Mesendoderm (in vitro differentiated cells): ENCODE measurements at regions not wholly inside any gene's neighbourhood (a gene's known extent, or its start where the extent isn't known, plus 50 kb on each side); places are given as distances from the start of the nearest gene placed in this dataset.

Experiments used
- DNase-seq: peaks from one replicate; pipeline ENCODE4 v3.0.0; 2013
- H2AK5ac ChIP-seq: 2 replicates; pipeline ENCODE4 v1.6.1; 2013; ENCODE audit warnings: low read length, inconsistent platforms
- H2BK120ac ChIP-seq: 2 replicates; pipeline ENCODE4 v1.6.1; 2013; ENCODE audit warnings: low read depth, mild to moderate bottlenecking, low read length, moderate library complexity, mixed read lengths
- H2BK15ac ChIP-seq: replicated peaks from 2 replicates; pipeline ENCODE4 v1.6.1; 2013; ENCODE audit warnings: low read depth, mild to moderate bottlenecking, moderate library complexity
- H2BK5ac ChIP-seq: 2 replicates; pipeline ENCODE4 v1.6.1; 2013; ENCODE audit warnings: low read length, inconsistent platforms
- H3K18ac ChIP-seq: 2 replicates; pipeline ENCODE4 v1.6.1; 2013; ENCODE audit warnings: mild to moderate bottlenecking, low read length, mixed read lengths
- H3K23ac ChIP-seq: one replicate; pipeline ENCODE4 v1.6.1; 2013; ENCODE audit warnings: low read length
- H3K27ac ChIP-seq: 2 replicates; pipeline ENCODE4 v1.5.1; 2013; ENCODE audit warnings: low read depth, mild to moderate bottlenecking, inconsistent platforms, low read length, moderate library complexity
- H3K27me3 ChIP-seq: 2 replicates; pipeline ENCODE4 v1.6.1; 2013; ENCODE audit warnings: low read length, control low read depth, mild to moderate bottlenecking, inconsistent platforms; ENCODE audit not compliant: insufficient read depth, poor library complexity
- H3K36me3 ChIP-seq: 2 replicates; pipeline ENCODE4 v1.6.1; 2013; ENCODE audit warnings: low read length, inconsistent platforms; ENCODE audit not compliant: control insufficient read depth, insufficient read depth
- H3K4ac ChIP-seq: one replicate; pipeline ENCODE4 v1.6.1; 2013; ENCODE audit warnings: low read depth, mild to moderate bottlenecking, low read length, moderate library complexity
- H3K4me1 ChIP-seq: 2 replicates; pipeline ENCODE4 v1.6.1; 2013; ENCODE audit warnings: low read depth, low read length, inconsistent platforms; ENCODE audit not compliant: control insufficient read depth
- H3K4me2 ChIP-seq: 2 replicates; pipeline ENCODE4 v1.6.1; 2013; ENCODE audit warnings: low read length
- H3K4me3 ChIP-seq: 2 replicates; pipeline ENCODE4 v1.5.1; 2013; ENCODE audit warnings: mild to moderate bottlenecking, low read length
- H3K56ac ChIP-seq: one replicate; pipeline ENCODE4 v1.6.1; 2013; ENCODE audit warnings: low read length
- H3K79me1 ChIP-seq: 2 replicates; pipeline ENCODE4 v1.6.1; 2013; ENCODE audit warnings: low read length, inconsistent platforms
- H3K79me2 ChIP-seq: 2 replicates; pipeline ENCODE4 v1.6.1; 2013; ENCODE audit warnings: mild to moderate bottlenecking, low read length; ENCODE audit not compliant: control insufficient read depth, insufficient read depth
- H3K9ac ChIP-seq: 2 replicates; pipeline ENCODE4 v1.6.1; 2013; ENCODE audit warnings: low read length, inconsistent platforms
- H4K5ac ChIP-seq: one replicate; pipeline ENCODE4 v1.6.1; 2013; ENCODE audit warnings: low read length
- H4K8ac ChIP-seq: one replicate; pipeline ENCODE4 v1.6.1; 2013; ENCODE audit warnings: low read depth, mild to moderate bottlenecking, control low read depth, low read length, moderate library complexity
- WGBS: extraction: QIAGEN DNeasy Blood & Tissue Kit; methylation state at CpG from one replicate; pipeline ENCODE4 v1.1.7; 2013; ENCODE audit warnings: low lambda C conversion rate, missing lambda C conversion rate; ENCODE audit not compliant: insufficient coverage; ENCODE audit errors: extremely low coverage; 5-methylcytosine and 5-hydroxymethylcytosine counted together

- WGBS = no CpG with 5 or more reads among the region's 3 CpGs
- Histone ChIP-seq H3K79me2 (no peaks in the 10 kb centered on the region), H3K56ac (no peak overlapping the region), H2AK5ac (no peak overlapping the region), H3K4me3 (no peak overlapping the region), H3K4me1 (no peaks in the 10 kb centered on the region), H2BK5ac (no peak overlapping the region), H2BK15ac (no peak overlapping the region), H4K8ac (no peak overlapping the region), H4K5ac (no peak overlapping the region), H3K9ac (no peak overlapping the region), H3K23ac (no peak overlapping the region), H2BK120ac (no peak overlapping the region), H3K36me3 (no peaks in the 10 kb centered on the region), H3K18ac (no peak overlapping the region), H3K4ac (no peak overlapping the region), H3K79me1 (no peaks in the 10 kb centered on the region), H3K27me3 (no peaks in the 10 kb centered on the region), H3K4me2 (no peak overlapping the region), H3K27ac (no peak overlapping the region)
- DNase-seq = no peak
These were observed 485.3 kb upstream of the BTBD3 start for GRCh38 chr20:11432407-11432806.

- no peak overlapping the region for H3K4me2 ChIP-seq
- no peak overlapping the region for H4K8ac ChIP-seq
- H3K56ac ChIP-seq = no peak overlapping the region
- no CpG with 5 or more reads among the region's 4 CpGs for WGBS
- no peak overlapping the region for H2BK5ac ChIP-seq
- no peak for DNase-seq
- no peak overlapping the region for H3K23ac ChIP-seq
- no peaks in the 10 kb centered on the region for H3K4me1 ChIP-seq
- no peak overlapping the region for H3K9ac ChIP-seq
- H3K79me2 ChIP-seq = no peaks in the 10 kb centered on the region
- H3K27ac ChIP-seq = no peak overlapping the region
- H3K79me1 ChIP-seq = no peaks in the 10 kb centered on the region
- no peak overlapping the region for H3K4me3 ChIP-seq
- no peak overlapping the region for H2BK120ac ChIP-seq
- no peak overlapping the region for H3K4ac ChIP-seq
- no peak overlapping the region for H2AK5ac ChIP-seq
- H4K5ac ChIP-seq = no peak overlapping the region
- H3K27me3 ChIP-seq = no peaks in the 10 kb centered on the region
- H3K18ac ChIP-seq = no peak overlapping the region
- no peak overlapping the region for H2BK15ac ChIP-seq
- no peaks in the 10 kb centered on the region for H3K36me3 ChIP-seq
These were observed 481.4 kb upstream of the BTBD3 start for GRCh38 chr20:11436113-11436905.

- H3K18ac ChIP-seq = no peak overlapping the region
- no peaks in the 10 kb centered on the region for H3K79me1 ChIP-seq
- no peaks in the 10 kb centered on the region for H3K27me3 ChIP-seq
- H3K79me2 ChIP-seq = no peaks in the 10 kb centered on the region
- DNase-seq = no peak
- H3K9ac ChIP-seq = no peak overlapping the region
- H2AK5ac ChIP-seq = no peak overlapping the region
- H3K23ac ChIP-seq = no peak overlapping the region
- H2BK5ac ChIP-seq = no peak overlapping the region
- H2BK15ac ChIP-seq = no peak overlapping the region
- H2BK120ac ChIP-seq = no peak overlapping the region
- no peaks in the 10 kb centered on the region for H3K4me1 ChIP-seq
- no peak overlapping the region for H3K4me2 ChIP-seq
- no peak overlapping the region for H3K56ac ChIP-seq
- no CpG with 5 or more reads among the region's 3 CpGs for WGBS
- H3K36me3 ChIP-seq = no peaks in the 10 kb centered on the region
- no peak overlapping the region for H4K5ac ChIP-seq
- H3K4me3 ChIP-seq = no peak overlapping the region
- H3K4ac ChIP-seq = no peak overlapping the region
- H4K8ac ChIP-seq = no peak overlapping the region
- H3K27ac ChIP-seq = no peak overlapping the region
These were observed 480.6 kb upstream of the BTBD3 start for GRCh38 chr20:11437090-11437489.

- no peak overlapping the region for H3K56ac ChIP-seq
- DNase-seq = peak; percentile 44
- H4K8ac ChIP-seq = no peak overlapping the region
- H2BK15ac ChIP-seq = no peak overlapping the region
- WGBS = no CpG with 5 or more reads among the region's 5 CpGs
- no peak overlapping the region for H3K9ac ChIP-seq
- H3K36me3 ChIP-seq = no peaks in the 10 kb centered on the region
- no peaks in the 10 kb centered on the region for H3K79me1 ChIP-seq
- H3K27ac ChIP-seq = no peak overlapping the region
- H2BK5ac ChIP-seq = no peak overlapping the region
- H4K5ac ChIP-seq = no peak overlapping the region
- H3K18ac ChIP-seq = no peak overlapping the region
- H3K4me2 ChIP-seq = no peak overlapping the region
- no peaks in the 10 kb centered on the region for H3K27me3 ChIP-seq
- H3K4ac ChIP-seq = no peak overlapping the region
- no peak overlapping the region for H2AK5ac ChIP-seq
- no peaks in the 10 kb centered on the region for H3K4me1 ChIP-seq
- no peak overlapping the region for H3K23ac ChIP-seq
- no peak overlapping the region for H3K4me3 ChIP-seq
- H3K79me2 ChIP-seq = no peaks in the 10 kb centered on the region
- H2BK120ac ChIP-seq = no peak overlapping the region
These were observed 479.9 kb upstream of the BTBD3 start for GRCh38 chr20:11437611-11438380.

- Histone ChIP-seq H2BK120ac (no peak overlapping the region), H3K79me2 (no peaks in the 10 kb centered on the region), H2AK5ac (no peak overlapping the region), H2BK5ac (no peak overlapping the region), H3K4ac (no peak overlapping the region), H3K4me1 (no peaks in the 10 kb centered on the region), H3K27ac (no peak overlapping the region), H4K5ac (no peak overlapping the region), H4K8ac (no peak overlapping the region), H3K36me3 (no peaks in the 10 kb centered on the region), H2BK15ac (no peak overlapping the region), H3K4me3 (no peak overlapping the region), H3K4me2 (no peak overlapping the region), H3K23ac (no peak overlapping the region), H3K79me1 (no peaks in the 10 kb centered on the region), H3K56ac (no peak overlapping the region), H3K27me3 (no peaks in the 10 kb centered on the region), H3K9ac (no peak overlapping the region), H3K18ac (no peak overlapping the region)
- peak; percentile 60 for DNase-seq
- WGBS = no CpG with 5 or more reads among the region's 6 CpGs
These were observed 479.3 kb upstream of the BTBD3 start for GRCh38 chr20:11438412-11438811.
